GM23338 (cell line): ENCODE measurements at regions not wholly inside any gene's neighbourhood (a gene's known extent, or its start where the extent isn't known, plus 50 kb on each side); places are given as distances from the start of the nearest gene placed in this dataset.

Source experiments
- CREB1 ChIP-seq: fragments of 250-450 bp; sonication (Bioruptor Pico); IDR thresholded peaks from 2 replicates; pipeline ENCODE4 v1.5.0; 2020; ENCODE audit warnings: low read depth, mild to moderate bottlenecking, moderate library complexity
- EZH2 ChIP-seq: fragments of 200-600 bp; sonication (generic); IDR thresholded peaks from one replicate; pipeline ENCODE4 v1.8.0; 2017; ENCODE audit warnings: antibody characterized with exemption, mild to moderate bottlenecking, low read depth; ENCODE audit not compliant: unreplicated experiment
- EZH2phosphoT487 ChIP-seq: fragments of 200-600 bp; sonication (generic); IDR thresholded peaks from one replicate; pipeline ENCODE4 v1.8.1; 2018; ENCODE audit warnings: antibody characterized with exemption; ENCODE audit not compliant: unreplicated experiment
- JUNB ChIP-seq: IDR thresholded peaks from one replicate; pipeline ENCODE4 v1.6.1; 2016; ENCODE audit warnings: antibody characterized with exemption; ENCODE audit not compliant: unreplicated experiment
- NANOG ChIP-seq: IDR thresholded peaks from 2 replicates; pipeline ENCODE4 v1.6.1; 2016; ENCODE audit warnings: antibody characterized with exemption, borderline replicate concordance
- POLR2AphosphoS5 ChIP-seq: IDR thresholded peaks from 2 replicates; pipeline ENCODE4 v1.6.1; 2016; ENCODE audit warnings: antibody characterized with exemption, low read depth
- ZNF114 ChIP-seq: fragments of 250-450 bp; sonication (Bioruptor Pico); IDR thresholded peaks from 2 replicates; pipeline ENCODE4 v1.5.0; 2020; ENCODE audit warnings: mild to moderate bottlenecking, moderate library complexity
- TF ChIP-seq, protein P1 (sequence below), 2 experiments: fragments of 200-600 bp in 1 of 2; sonication (generic) in 1 of 2; conservative IDR thresholded peaks; 2 replicates each; pipeline versions ENCODE4 v1.5.1 to v1.6.1; 2016 to 2017; ENCODE audit warnings: antibody characterized with exemption in 2 of 2, low read depth in 2 of 2, mild to moderate bottlenecking in 2 of 2, moderate library complexity in 1 of 2
- TF ChIP-seq, protein P2 (sequence below): IDR thresholded peaks from one replicate; pipeline ENCODE4 v1.6.1; 2018; ENCODE audit warnings: antibody characterized with exemption; ENCODE audit not compliant: unreplicated experiment

DNA sequence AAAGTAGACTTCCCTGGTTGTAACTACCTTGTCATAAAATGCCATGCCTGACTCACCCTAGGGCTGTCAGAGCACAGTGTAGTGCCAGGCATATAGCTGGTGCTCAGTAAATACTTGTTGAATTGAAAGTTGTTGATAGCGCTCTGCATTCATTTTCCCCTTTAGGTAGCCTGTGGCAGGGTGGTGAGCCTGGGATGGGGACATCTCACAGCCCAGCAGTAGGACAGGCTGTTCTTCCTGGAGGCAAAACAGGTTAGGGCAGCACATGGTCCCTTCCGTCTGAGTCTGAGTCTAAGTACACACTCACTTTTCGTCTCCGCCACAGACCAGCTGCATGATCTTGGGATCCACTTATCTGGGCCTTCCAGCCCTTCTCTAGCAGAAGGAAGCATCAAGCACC lies 401.9 kb downstream of the ZSWIM6 start:
- TF ChIP-seq EZH2phosphoT487 = no peak
- TF ChIP-seq, protein P1, sequence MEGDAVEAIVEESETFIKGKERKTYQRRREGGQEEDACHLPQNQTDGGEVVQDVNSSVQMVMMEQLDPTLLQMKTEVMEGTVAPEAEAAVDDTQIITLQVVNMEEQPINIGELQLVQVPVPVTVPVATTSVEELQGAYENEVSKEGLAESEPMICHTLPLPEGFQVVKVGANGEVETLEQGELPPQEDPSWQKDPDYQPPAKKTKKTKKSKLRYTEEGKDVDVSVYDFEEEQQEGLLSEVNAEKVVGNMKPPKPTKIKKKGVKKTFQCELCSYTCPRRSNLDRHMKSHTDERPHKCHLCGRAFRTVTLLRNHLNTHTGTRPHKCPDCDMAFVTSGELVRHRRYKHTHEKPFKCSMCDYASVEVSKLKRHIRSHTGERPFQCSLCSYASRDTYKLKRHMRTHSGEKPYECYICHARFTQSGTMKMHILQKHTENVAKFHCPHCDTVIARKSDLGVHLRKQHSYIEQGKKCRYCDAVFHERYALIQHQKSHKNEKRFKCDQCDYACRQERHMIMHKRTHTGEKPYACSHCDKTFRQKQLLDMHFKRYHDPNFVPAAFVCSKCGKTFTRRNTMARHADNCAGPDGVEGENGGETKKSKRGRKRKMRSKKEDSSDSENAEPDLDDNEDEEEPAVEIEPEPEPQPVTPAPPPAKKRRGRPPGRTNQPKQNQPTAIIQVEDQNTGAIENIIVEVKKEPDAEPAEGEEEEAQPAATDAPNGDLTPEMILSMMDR (conservative IDR thresholded peaks at IDR 0.05; ENCODE audit: low read depth in 2 of 2) = no peak
- TF ChIP-seq EZH2 = no peak
- TF ChIP-seq POLR2AphosphoS5 = no peak
- TF ChIP-seq JUNB = no peak
- TF ChIP-seq, protein P2, sequence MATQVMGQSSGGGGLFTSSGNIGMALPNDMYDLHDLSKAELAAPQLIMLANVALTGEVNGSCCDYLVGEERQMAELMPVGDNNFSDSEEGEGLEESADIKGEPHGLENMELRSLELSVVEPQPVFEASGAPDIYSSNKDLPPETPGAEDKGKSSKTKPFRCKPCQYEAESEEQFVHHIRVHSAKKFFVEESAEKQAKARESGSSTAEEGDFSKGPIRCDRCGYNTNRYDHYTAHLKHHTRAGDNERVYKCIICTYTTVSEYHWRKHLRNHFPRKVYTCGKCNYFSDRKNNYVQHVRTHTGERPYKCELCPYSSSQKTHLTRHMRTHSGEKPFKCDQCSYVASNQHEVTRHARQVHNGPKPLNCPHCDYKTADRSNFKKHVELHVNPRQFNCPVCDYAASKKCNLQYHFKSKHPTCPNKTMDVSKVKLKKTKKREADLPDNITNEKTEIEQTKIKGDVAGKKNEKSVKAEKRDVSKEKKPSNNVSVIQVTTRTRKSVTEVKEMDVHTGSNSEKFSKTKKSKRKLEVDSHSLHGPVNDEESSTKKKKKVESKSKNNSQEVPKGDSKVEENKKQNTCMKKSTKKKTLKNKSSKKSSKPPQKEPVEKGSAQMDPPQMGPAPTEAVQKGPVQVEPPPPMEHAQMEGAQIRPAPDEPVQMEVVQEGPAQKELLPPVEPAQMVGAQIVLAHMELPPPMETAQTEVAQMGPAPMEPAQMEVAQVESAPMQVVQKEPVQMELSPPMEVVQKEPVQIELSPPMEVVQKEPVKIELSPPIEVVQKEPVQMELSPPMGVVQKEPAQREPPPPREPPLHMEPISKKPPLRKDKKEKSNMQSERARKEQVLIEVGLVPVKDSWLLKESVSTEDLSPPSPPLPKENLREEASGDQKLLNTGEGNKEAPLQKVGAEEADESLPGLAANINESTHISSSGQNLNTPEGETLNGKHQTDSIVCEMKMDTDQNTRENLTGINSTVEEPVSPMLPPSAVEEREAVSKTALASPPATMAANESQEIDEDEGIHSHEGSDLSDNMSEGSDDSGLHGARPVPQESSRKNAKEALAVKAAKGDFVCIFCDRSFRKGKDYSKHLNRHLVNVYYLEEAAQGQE = no peak
- no peak for TF ChIP-seq ZNF114 (CRISPR knock-in tag)
- TF ChIP-seq NANOG = no peak
- no peak for TF ChIP-seq CREB1 (CRISPR knock-in tag)
